GM23338 (cell line): ENCODE measurements at regions not wholly inside any gene's neighbourhood (a gene's known extent, or its start where the extent isn't known, plus 50 kb on each side); places are given as distances from the start of the nearest gene placed in this dataset.

ENCODE experiments used
- EZH2 ChIP-seq: fragments of 200-600 bp; sonication (generic); IDR thresholded peaks from one replicate; pipeline ENCODE4 v1.8.0; 2017; ENCODE audit warnings: antibody characterized with exemption, mild to moderate bottlenecking, low read depth; ENCODE audit not compliant: unreplicated experiment
- EZH2phosphoT487 ChIP-seq: fragments of 200-600 bp; sonication (generic); IDR thresholded peaks from one replicate; pipeline ENCODE4 v1.8.1; 2018; ENCODE audit warnings: antibody characterized with exemption; ENCODE audit not compliant: unreplicated experiment
- NANOG ChIP-seq: IDR thresholded peaks from 2 replicates; pipeline ENCODE4 v1.6.1; 2016; ENCODE audit warnings: antibody characterized with exemption, borderline replicate concordance
- POLR2AphosphoS5 ChIP-seq: IDR thresholded peaks from 2 replicates; pipeline ENCODE4 v1.6.1; 2016; ENCODE audit warnings: antibody characterized with exemption, low read depth
- ZNF114 ChIP-seq: fragments of 250-450 bp; sonication (Bioruptor Pico); IDR thresholded peaks from 2 replicates; pipeline ENCODE4 v1.5.0; 2020; ENCODE audit warnings: mild to moderate bottlenecking, moderate library complexity
- TF ChIP-seq, protein P1 (sequence below): fragments of 250-450 bp; sonication (Bioruptor Pico); IDR thresholded peaks from 2 replicates; pipeline ENCODE4 v1.5.0; 2020; ENCODE audit warnings: mild to moderate bottlenecking, moderate library complexity
- TF ChIP-seq, protein P2 (sequence below), 2 experiments: fragments of 200-600 bp in 1 of 2; sonication (generic) in 1 of 2; conservative IDR thresholded peaks; 2 replicates each; pipeline versions ENCODE4 v1.5.1 to v1.6.1; 2016 to 2017; ENCODE audit warnings: antibody characterized with exemption in 2 of 2, low read depth in 2 of 2, mild to moderate bottlenecking in 2 of 2, moderate library complexity in 1 of 2
- TF ChIP-seq, protein P3 (sequence below): IDR thresholded peaks from 2 replicates; pipeline ENCODE4 v1.6.1; 2016; ENCODE audit warnings: antibody characterized with exemption

DNA sequence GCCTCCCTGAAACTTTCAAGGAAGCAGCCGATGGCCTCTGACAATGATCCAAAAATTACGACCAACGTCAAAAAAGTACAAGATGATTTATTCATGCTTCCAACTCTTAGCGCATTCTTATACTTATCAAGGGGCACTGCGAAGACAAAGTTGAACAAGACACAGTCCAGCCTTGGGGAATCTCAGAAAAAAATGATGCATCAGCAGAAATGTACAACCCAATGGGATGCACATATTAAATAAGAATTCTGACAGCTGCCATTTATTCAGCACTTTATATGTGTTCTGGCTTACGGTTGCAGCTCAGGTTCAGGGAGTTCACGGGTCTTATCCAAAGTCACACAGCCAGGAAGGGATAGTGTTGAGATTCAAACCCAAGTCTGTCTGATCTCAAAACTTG lies 96.0 kb upstream of the CPLX2 start (continued):
- TF ChIP-seq, protein P1, sequence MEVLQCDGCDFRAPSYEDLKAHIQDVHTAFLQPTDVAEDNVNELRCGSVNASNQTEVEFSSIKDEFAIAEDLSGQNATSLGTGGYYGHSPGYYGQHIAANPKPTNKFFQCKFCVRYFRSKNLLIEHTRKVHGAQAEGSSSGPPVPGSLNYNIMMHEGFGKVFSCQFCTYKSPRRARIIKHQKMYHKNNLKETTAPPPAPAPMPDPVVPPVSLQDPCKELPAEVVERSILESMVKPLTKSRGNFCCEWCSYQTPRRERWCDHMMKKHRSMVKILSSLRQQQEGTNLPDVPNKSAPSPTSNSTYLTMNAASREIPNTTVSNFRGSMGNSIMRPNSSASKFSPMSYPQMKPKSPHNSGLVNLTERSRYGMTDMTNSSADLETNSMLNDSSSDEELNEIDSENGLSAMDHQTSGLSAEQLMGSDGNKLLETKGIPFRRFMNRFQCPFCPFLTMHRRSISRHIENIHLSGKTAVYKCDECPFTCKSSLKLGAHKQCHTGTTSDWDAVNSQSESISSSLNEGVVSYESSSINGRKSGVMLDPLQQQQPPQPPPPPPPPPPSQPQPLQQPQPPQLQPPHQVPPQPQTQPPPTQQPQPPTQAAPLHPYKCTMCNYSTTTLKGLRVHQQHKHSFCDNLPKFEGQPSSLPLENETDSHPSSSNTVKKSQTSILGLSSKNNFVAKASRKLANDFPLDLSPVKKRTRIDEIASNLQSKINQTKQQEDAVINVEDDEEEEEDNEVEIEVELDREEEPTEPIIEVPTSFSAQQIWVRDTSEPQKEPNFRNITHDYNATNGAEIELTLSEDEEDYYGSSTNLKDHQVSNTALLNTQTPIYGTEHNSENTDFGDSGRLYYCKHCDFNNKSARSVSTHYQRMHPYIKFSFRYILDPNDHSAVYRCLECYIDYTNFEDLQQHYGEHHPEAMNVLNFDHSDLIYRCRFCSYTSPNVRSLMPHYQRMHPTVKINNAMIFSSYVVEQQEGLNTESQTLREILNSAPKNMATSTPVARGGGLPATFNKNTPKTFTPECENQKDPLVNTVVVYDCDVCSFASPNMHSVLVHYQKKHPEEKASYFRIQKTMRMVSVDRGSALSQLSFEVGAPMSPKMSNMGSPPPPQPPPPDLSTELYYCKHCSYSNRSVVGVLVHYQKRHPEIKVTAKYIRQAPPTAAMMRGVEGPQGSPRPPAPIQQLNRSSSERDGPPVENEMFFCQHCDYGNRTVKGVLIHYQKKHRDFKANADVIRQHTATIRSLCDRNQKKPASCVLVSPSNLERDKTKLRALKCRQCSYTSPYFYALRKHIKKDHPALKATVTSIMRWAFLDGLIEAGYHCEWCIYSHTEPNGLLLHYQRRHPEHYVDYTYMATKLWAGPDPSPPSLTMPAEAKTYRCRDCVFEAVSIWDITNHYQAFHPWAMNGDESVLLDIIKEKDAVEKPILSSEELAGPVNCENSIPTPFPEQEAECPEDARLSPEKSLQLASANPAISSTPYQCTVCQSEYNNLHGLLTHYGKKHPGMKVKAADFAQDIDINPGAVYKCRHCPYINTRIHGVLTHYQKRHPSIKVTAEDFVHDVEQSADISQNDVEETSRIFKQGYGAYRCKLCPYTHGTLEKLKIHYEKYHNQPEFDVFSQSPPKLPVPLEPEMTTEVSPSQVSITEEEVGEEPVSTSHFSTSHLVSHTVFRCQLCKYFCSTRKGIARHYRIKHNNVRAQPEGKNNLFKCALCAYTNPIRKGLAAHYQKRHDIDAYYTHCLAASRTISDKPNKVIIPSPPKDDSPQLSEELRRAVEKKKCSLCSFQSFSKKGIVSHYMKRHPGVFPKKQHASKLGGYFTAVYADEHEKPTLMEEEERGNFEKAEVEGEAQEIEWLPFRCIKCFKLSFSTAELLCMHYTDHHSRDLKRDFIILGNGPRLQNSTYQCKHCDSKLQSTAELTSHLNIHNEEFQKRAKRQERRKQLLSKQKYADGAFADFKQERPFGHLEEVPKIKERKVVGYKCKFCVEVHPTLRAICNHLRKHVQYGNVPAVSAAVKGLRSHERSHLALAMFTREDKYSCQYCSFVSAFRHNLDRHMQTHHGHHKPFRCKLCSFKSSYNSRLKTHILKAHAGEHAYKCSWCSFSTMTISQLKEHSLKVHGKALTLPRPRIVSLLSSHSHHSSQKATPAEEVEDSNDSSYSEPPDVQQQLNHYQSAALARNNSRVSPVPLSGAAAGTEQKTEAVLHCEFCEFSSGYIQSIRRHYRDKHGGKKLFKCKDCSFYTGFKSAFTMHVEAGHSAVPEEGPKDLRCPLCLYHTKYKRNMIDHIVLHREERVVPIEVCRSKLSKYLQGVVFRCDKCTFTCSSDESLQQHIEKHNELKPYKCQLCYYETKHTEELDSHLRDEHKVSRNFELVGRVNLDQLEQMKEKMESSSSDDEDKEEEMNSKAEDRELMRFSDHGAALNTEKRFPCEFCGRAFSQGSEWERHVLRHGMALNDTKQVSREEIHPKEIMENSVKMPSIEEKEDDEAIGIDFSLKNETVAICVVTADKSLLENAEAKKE (CRISPR knock-in tag), result no peak
- TF ChIP-seq ZNF114 (CRISPR knock-in tag), result no peak
- TF ChIP-seq, protein P2, sequence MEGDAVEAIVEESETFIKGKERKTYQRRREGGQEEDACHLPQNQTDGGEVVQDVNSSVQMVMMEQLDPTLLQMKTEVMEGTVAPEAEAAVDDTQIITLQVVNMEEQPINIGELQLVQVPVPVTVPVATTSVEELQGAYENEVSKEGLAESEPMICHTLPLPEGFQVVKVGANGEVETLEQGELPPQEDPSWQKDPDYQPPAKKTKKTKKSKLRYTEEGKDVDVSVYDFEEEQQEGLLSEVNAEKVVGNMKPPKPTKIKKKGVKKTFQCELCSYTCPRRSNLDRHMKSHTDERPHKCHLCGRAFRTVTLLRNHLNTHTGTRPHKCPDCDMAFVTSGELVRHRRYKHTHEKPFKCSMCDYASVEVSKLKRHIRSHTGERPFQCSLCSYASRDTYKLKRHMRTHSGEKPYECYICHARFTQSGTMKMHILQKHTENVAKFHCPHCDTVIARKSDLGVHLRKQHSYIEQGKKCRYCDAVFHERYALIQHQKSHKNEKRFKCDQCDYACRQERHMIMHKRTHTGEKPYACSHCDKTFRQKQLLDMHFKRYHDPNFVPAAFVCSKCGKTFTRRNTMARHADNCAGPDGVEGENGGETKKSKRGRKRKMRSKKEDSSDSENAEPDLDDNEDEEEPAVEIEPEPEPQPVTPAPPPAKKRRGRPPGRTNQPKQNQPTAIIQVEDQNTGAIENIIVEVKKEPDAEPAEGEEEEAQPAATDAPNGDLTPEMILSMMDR (conservative IDR thresholded peaks at IDR 0.05; ENCODE audit: low read depth in 2 of 2), result no peak
- TF ChIP-seq, protein P3, sequence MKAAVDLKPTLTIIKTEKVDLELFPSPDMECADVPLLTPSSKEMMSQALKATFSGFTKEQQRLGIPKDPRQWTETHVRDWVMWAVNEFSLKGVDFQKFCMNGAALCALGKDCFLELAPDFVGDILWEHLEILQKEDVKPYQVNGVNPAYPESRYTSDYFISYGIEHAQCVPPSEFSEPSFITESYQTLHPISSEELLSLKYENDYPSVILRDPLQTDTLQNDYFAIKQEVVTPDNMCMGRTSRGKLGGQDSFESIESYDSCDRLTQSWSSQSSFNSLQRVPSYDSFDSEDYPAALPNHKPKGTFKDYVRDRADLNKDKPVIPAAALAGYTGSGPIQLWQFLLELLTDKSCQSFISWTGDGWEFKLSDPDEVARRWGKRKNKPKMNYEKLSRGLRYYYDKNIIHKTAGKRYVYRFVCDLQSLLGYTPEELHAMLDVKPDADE, result no peak
- TF ChIP-seq POLR2AphosphoS5, result no peak
- TF ChIP-seq NANOG, result no peak
- TF ChIP-seq EZH2, result no peak
- no peak for TF ChIP-seq EZH2phosphoT487
